VCaP (cell line): ENCODE measurements at regions not wholly inside any gene's neighbourhood (a gene's known extent, or its start where the extent isn't known, plus 50 kb on each side); places are given as distances from the start of the nearest gene placed in this dataset.

Source experiments
- H3K27ac ChIP-seq: fragments of 450-650 bp; 2 replicates; pipeline ENCODE4 v1.5.1; 2017
- CTCF ChIP-seq: fragments of 450-650 bp; conservative IDR thresholded peaks from 2 replicates; pipeline ENCODE4 v1.5.1; 2017; ENCODE audit warnings: mild to moderate bottlenecking, moderate library complexity

- H3K27ac ChIP-seq: peak overlapping the region; percentile 68
- no peak for TF ChIP-seq CTCF
Measured at GRCh38 chr2:75416420-75417342, 144.1 kb downstream of the EVA1A start.

- H3K27ac ChIP-seq: peak overlapping the region; percentile 68
- TF ChIP-seq CTCF: no peak
Measured at GRCh38 chr2:75415731-75416130, 145.0 kb downstream of the EVA1A start.

- H3K27ac ChIP-seq: no peak overlapping the region
- no peak for TF ChIP-seq CTCF
Measured at GRCh38 chr2:75415111-75415626, 145.6 kb downstream of the EVA1A start.

- no peak for TF ChIP-seq CTCF
- no peak overlapping the region for H3K27ac ChIP-seq
Measured at GRCh38 chr2:75411574-75411973, 149.2 kb downstream of the EVA1A start.

GRCh38 chr2:75410702-75411101 lies 150.0 kb downstream of the EVA1A start:
- H3K27ac ChIP-seq: no peak overlapping the region
- no peak for TF ChIP-seq CTCF

GRCh38 chr2:75408771-75409170 lies 152.0 kb downstream of the EVA1A start:
- H3K27ac ChIP-seq: no peak overlapping the region
- TF ChIP-seq CTCF: no peak

GRCh38 chr2:75407038-75407530 lies 153.7 kb downstream of the EVA1A start:
- no peak overlapping the region for H3K27ac ChIP-seq
- no peak for TF ChIP-seq CTCF
